ENCODE measurements at regions not wholly inside any gene's neighbourhood (a gene's known extent, or its start where the extent isn't known, plus 50 kb on each side); places are given as distances from the start of the nearest gene placed in this dataset.

GRCh38 chr2:122750808-122751207, 995.4 kb downstream of the TSN start:
- Histone ChIP-seq H3K4me2 (ENCODE audit: low read length) (no peak overlapping the region), H3K4me3 (ENCODE audit: insufficient read depth, low read depth, low read length) (no peak overlapping the region), H3K9ac (ENCODE audit: low read length) (no peak overlapping the region), H3K27me3 (ENCODE audit: insufficient read depth, low read length) (no peaks in the 10 kb centered on the region), H3K36me3 (ENCODE audit: insufficient read depth, low read length) (no peaks in the 10 kb centered on the region), H3K4me1 (ENCODE audit: insufficient read depth, low read length) (no peaks in the 10 kb centered on the region), H2AFZ (ENCODE audit: low read depth, low read length) (no peak overlapping the region), H3K9me3 (ENCODE audit: insufficient read depth, low read depth, low read length) (no peaks in the 10 kb centered on the region), H3K27ac (ENCODE audit: low read depth, low read length) (no peak overlapping the region), H4K20me1 (ENCODE audit: insufficient read depth, low read length) (no peaks in the 10 kb centered on the region), H3K79me2 (ENCODE audit: insufficient read depth, low read length) (no peaks in the 10 kb centered on the region)
- H3K36me3 Mint-ChIP-seq (ENCODE audit: low read depth, unreplicated experiment), result no peaks in the 10 kb centered on the region
- FAIRE-seq (no peak), DNase-seq (ENCODE audit: low read depth) (no peak)
- H3K27me3 Mint-ChIP-seq (ENCODE audit: low read depth, unreplicated experiment), result no peaks in the 10 kb centered on the region
- H3K4me1 Mint-ChIP-seq (ENCODE audit: low read depth, unreplicated experiment), result peaks cover 21% of the 10 kb centered on the region
- TF ChIP-seq EZH2 (IDR thresholded peaks at IDR 0.05; ENCODE audit: insufficient read depth, low read length) (no peak), CTCF (IDR thresholded peaks at IDR 0.05; ENCODE audit: insufficient read depth, low read depth, low read length) (no peak)
- no peak overlapping the region for H3K4me3 Mint-ChIP-seq (ENCODE audit: unreplicated experiment)
- no peaks in the 10 kb centered on the region for H3K9me3 Mint-ChIP-seq (ENCODE audit: unreplicated experiment)
- H3K27ac Mint-ChIP-seq (ENCODE audit: unreplicated experiment), result no peak overlapping the region

- FAIRE-seq (no peak), DNase-seq (ENCODE audit: low read depth) (no peak)
- no peaks in the 10 kb centered on the region for H3K9me3 ChIP-seq (ENCODE audit: insufficient read depth, low read depth, low read length)
- H3K9ac ChIP-seq (ENCODE audit: low read length), result no peak overlapping the region
- H3K4me3 ChIP-seq (ENCODE audit: insufficient read depth, low read depth, low read length), result no peak overlapping the region
- no peaks in the 10 kb centered on the region for H3K79me2 ChIP-seq (ENCODE audit: insufficient read depth, low read length)
- H3K27me3 Mint-ChIP-seq (ENCODE audit: low read depth, unreplicated experiment), result no peaks in the 10 kb centered on the region
- no peak overlapping the region for H3K27ac ChIP-seq (ENCODE audit: low read depth, low read length)
- H4K20me1 ChIP-seq (ENCODE audit: insufficient read depth, low read length), result no peaks in the 10 kb centered on the region
- H3K4me3 Mint-ChIP-seq (ENCODE audit: unreplicated experiment), result no peak overlapping the region
- H3K4me2 ChIP-seq (ENCODE audit: low read length), result no peak overlapping the region
- H3K4me1 ChIP-seq (ENCODE audit: insufficient read depth, low read length), result no peaks in the 10 kb centered on the region
- H3K36me3 ChIP-seq (ENCODE audit: insufficient read depth, low read length), result no peaks in the 10 kb centered on the region
- H3K36me3 Mint-ChIP-seq (ENCODE audit: low read depth, unreplicated experiment), result no peaks in the 10 kb centered on the region
- peaks cover 18% of the 10 kb centered on the region for H3K4me1 Mint-ChIP-seq (ENCODE audit: low read depth, unreplicated experiment)
- H2AFZ ChIP-seq (ENCODE audit: low read depth, low read length), result no peak overlapping the region
- H3K27ac Mint-ChIP-seq (ENCODE audit: unreplicated experiment), result no peak overlapping the region
- H3K27me3 ChIP-seq (ENCODE audit: insufficient read depth, low read length), result no peaks in the 10 kb centered on the region
- TF ChIP-seq CTCF (IDR thresholded peaks at IDR 0.05; ENCODE audit: insufficient read depth, low read depth, low read length) (no peak), EZH2 (IDR thresholded peaks at IDR 0.05; ENCODE audit: insufficient read depth, low read length) (no peak)
- no peaks in the 10 kb centered on the region for H3K9me3 Mint-ChIP-seq (ENCODE audit: unreplicated experiment)
Measured at GRCh38 chr2:122753336-122753735, 997.9 kb downstream of the TSN start.

GRCh38 chr2:122754561-122754960, 999.1 kb downstream of the TSN start:
- H2AFZ ChIP-seq (ENCODE audit: low read depth, low read length), result no peak overlapping the region
- H3K79me2 ChIP-seq (ENCODE audit: insufficient read depth, low read length), result no peaks in the 10 kb centered on the region
- DNase-seq (ENCODE audit: low read depth) (no peak), FAIRE-seq (no peak)
- TF ChIP-seq EZH2 (IDR thresholded peaks at IDR 0.05; ENCODE audit: insufficient read depth, low read length) (no peak), CTCF (IDR thresholded peaks at IDR 0.05; ENCODE audit: insufficient read depth, low read depth, low read length) (no peak)
- no peaks in the 10 kb centered on the region for H4K20me1 ChIP-seq (ENCODE audit: insufficient read depth, low read length)
- no peaks in the 10 kb centered on the region for H3K27me3 ChIP-seq (ENCODE audit: insufficient read depth, low read length)
- Mint-ChIP-seq H3K27ac (ENCODE audit: unreplicated experiment) (no peak overlapping the region), H3K27me3 (ENCODE audit: low read depth, unreplicated experiment) (no peaks in the 10 kb centered on the region), H3K36me3 (ENCODE audit: low read depth, unreplicated experiment) (no peaks in the 10 kb centered on the region), H3K9me3 (ENCODE audit: unreplicated experiment) (no peaks in the 10 kb centered on the region), H3K4me1 (ENCODE audit: low read depth, unreplicated experiment) (peaks cover 10% of the 10 kb centered on the region), H3K4me3 (ENCODE audit: unreplicated experiment) (no peak overlapping the region)
- no peak overlapping the region for H3K4me3 ChIP-seq (ENCODE audit: insufficient read depth, low read depth, low read length)
- H3K36me3 ChIP-seq (ENCODE audit: insufficient read depth, low read length), result no peaks in the 10 kb centered on the region
- no peak overlapping the region for H3K4me2 ChIP-seq (ENCODE audit: low read length)
- no peaks in the 10 kb centered on the region for H3K9me3 ChIP-seq (ENCODE audit: insufficient read depth, low read depth, low read length)
- H3K4me1 ChIP-seq (ENCODE audit: insufficient read depth, low read length), result no peaks in the 10 kb centered on the region
- no peak overlapping the region for H3K9ac ChIP-seq (ENCODE audit: low read length)
- H3K27ac ChIP-seq (ENCODE audit: low read depth, low read length), result no peak overlapping the region
